ENCODE measurements at regions not wholly inside any gene's neighbourhood (a gene's known extent, or its start where the extent isn't known, plus 50 kb on each side); places are given as distances from the start of the nearest gene placed in this dataset.

DNA sequence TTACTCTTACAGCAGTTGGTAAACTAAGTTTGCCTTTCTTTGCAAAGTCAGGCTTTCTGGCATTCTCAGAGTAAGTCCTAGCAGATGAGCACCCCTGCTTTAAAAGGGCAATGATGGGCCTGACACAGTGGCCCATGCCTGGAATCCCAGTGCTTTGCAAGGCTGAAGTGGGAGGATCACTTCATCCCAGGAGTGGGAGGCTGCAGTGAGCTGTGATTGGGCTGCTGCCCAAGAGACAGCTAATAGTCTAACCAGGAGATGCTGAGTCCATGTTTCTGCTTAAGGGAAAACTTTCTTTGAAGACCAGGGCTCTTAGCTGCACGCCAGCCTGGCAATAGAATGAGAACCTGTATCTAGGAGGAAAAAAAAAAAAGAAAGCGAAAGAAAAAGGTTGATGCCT is 100.2 kb upstream of the MPP7 start:
- no peak for DNase-seq (ENCODE audit: low read depth)
- TF ChIP-seq, protein P1, sequence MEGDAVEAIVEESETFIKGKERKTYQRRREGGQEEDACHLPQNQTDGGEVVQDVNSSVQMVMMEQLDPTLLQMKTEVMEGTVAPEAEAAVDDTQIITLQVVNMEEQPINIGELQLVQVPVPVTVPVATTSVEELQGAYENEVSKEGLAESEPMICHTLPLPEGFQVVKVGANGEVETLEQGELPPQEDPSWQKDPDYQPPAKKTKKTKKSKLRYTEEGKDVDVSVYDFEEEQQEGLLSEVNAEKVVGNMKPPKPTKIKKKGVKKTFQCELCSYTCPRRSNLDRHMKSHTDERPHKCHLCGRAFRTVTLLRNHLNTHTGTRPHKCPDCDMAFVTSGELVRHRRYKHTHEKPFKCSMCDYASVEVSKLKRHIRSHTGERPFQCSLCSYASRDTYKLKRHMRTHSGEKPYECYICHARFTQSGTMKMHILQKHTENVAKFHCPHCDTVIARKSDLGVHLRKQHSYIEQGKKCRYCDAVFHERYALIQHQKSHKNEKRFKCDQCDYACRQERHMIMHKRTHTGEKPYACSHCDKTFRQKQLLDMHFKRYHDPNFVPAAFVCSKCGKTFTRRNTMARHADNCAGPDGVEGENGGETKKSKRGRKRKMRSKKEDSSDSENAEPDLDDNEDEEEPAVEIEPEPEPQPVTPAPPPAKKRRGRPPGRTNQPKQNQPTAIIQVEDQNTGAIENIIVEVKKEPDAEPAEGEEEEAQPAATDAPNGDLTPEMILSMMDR (IDR thresholded peaks at IDR 0.05; ENCODE audit: insufficient read depth, low read depth, low read length) = no peak
- no peak overlapping the region for H3K4me3 ChIP-seq (ENCODE audit: low read depth, low read length)

DNA sequence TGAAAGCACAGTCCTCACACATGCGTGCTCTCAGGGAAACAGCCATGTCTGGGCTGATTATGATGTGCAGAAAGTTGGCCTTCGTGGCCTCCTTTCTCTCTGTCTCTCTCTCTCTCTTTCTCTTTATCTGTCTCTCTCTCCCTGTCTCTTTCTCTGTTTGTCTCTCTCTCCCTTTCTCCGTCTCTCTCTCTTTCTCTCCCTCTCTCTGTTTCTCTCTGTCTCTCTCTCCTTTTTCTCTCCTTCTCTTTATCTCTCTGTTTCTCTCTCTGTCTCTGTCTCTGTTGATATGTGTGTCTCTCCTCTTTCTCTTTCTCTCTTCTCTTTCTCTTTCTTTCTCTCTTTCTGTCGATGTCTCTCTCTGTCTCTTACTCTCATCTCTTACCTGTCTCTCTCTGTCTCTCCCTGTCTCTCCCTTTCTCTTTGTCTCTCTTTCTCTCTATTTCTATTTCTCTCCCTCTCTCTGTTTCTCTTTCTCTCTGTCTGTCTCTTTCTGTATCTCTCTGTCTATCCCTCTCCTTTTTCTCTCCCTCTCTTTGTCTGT is 105.4 kb upstream of the MPP7 start:
- TF ChIP-seq, protein P1 (IDR thresholded peaks at IDR 0.05; ENCODE audit: insufficient read depth, low read depth, low read length) = no peak
- H3K4me3 ChIP-seq (ENCODE audit: low read depth, low read length) = no peak overlapping the region
- DNase-seq (ENCODE audit: low read depth) = no peak

- DNase-seq (ENCODE audit: low read depth) = peak; percentile 7
- TF ChIP-seq, protein P1 (IDR thresholded peaks at IDR 0.05; ENCODE audit: insufficient read depth, low read depth, low read length) = no peak
- no peak overlapping the region for H3K4me3 ChIP-seq (ENCODE audit: low read depth, low read length)
These were observed 107.7 kb upstream of the MPP7 start for GRCh38 chr10:28410420-28411135.

DNA sequence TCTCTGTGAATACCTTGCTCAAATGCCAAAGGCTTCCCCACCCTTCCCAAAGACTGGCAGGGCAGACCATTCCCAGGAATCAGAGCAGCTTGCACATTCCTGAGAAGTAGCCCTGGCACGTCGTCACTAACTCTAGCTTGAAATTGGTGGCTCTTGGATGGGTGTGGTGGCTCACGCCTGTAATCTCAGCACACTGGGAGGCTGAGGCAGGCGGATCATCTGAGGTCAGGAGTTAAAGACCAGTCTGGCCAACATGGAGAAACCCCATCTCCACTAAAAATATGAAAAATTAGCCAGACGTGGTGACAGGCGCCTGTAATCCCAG is 108.2 kb upstream of the MPP7 start:
- H3K4me3 ChIP-seq (ENCODE audit: low read depth, low read length) = no peak overlapping the region
- DNase-seq (ENCODE audit: low read depth) = no peak
- TF ChIP-seq, protein P1 (IDR thresholded peaks at IDR 0.05; ENCODE audit: insufficient read depth, low read depth, low read length) = no peak

- TF ChIP-seq, protein P1 (IDR thresholded peaks at IDR 0.05; ENCODE audit: insufficient read depth, low read depth, low read length) = no peak
- no peak overlapping the region for H3K4me3 ChIP-seq (ENCODE audit: low read depth, low read length)
- DNase-seq (ENCODE audit: low read depth) = no peak
These were observed 108.8 kb upstream of the MPP7 start for GRCh38 chr10:28411648-28412047.

- H3K4me3 ChIP-seq (ENCODE audit: low read depth, low read length) = no peak overlapping the region
- TF ChIP-seq, protein P1 (IDR thresholded peaks at IDR 0.05; ENCODE audit: insufficient read depth, low read depth, low read length) = no peak
- DNase-seq (ENCODE audit: low read depth) = no peak
These were observed 114.8 kb upstream of the WAC start for GRCh38 chr10:28418069-28418468.

GRCh38 chr10:28425422-28425821 is 107.5 kb upstream of the WAC start:
- no peak for DNase-seq (ENCODE audit: low read depth)
- H3K4me3 ChIP-seq (ENCODE audit: low read depth, low read length) = no peak overlapping the region
- TF ChIP-seq, protein P1 (IDR thresholded peaks at IDR 0.05; ENCODE audit: insufficient read depth, low read depth, low read length) = no peak

Measured in fibroblast of villous mesenchyme (primary cell).